HPDE6-E6E7 (cell line): ENCODE measurements at regions not wholly inside any gene's neighbourhood (a gene's known extent, or its start where the extent isn't known, plus 50 kb on each side); places are given as distances from the start of the nearest gene placed in this dataset.

Source experiments
- DNase-seq: peaks from one replicate; pipeline ENCODE4 v3.0.0; 2011; ENCODE audit warnings: missing footprints; ENCODE audit errors: extremely low spot score

DNA sequence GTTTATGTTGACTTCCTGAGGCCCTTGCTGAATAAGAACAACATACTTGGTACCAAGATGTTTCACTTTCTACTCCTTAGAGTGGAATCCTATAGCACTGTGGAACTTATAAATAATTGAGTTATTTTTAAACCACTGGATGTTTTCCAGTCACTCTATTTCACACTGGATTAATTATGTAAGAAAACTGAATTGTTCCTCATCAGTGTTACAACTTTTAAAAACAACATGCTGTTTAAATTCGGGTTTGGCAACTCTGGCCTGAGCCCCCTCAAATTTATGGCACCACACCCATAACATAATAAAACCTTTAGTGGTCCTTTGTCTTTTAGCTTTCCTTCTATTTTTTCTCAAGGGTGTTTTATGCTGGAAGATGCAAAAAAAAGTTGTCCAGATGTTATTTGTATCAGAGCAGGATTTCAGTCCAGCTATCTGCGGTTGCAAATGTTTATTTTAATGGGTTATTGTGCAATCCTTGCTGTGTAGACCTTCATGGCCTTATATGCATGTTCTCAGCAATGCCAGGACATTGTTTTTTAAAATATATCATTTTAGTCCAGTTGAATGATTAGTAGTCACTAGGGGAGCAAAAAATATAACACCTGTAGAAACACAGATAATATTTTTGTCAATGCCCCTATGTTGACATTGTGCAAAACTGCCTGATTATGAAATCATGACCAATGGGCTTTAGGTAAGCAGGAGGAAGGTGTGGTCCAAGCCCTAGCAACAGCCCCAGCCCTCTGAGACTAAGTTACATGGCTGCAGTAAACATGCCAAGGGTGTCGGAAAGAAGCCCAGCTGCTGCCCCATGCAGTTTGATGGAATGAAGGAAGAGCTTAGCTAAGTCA lies 638.0 kb upstream of the ZEB2 start:
- DNase-seq: peak; percentile 7

DNA sequence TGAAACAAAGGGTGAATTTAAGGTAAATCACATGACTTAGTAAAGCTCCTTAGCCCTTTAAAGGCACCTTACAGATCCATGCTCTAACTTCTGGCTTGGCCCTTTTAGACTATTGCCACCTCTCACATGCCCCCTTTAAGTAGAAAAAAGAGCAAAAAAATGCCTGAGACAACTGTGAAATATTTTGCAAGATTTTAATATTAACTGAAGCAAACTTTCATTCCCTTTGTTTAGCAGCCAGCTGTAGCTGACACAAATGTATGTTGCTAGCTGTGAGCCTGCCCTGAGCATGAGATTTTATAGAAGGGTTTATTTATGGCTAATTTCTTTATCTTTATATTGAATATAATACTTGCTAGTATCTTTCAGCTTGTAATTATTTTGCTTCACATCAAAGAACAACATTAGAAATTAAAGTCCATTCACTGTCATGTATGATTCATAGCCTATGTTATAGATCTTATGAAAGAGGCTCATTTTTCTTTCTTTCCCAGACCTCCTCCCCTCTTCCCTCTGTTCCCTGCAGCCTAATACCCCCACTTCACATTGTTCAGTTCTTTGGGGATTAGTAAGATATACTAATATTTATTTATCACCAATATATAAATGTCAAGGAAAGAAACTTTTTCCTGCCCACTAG lies 637.2 kb upstream of the ZEB2 start:
- DNase-seq: no peak

GRCh38 chr2:145156199-145156598 lies 636.3 kb upstream of the ZEB2 start:
- DNase-seq: no peak

DNA sequence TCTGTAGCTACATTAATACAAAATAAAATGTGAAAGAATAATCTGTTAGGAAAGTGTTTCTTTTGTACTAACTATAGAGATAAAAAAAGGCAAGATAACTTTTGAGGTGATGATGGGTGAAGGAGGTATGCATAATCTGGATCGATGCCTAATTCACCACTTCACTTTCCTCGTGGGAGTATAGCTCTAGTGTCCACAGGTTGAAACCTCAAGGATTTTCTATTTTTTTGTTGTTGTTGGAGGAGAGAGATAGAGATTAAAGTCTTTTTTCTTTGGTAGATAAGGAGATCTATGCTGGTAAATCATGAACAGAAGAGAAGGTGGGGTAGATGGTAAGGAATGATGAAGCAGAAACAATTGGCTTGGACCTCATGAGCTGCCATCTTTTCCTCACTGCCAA lies 635.3 kb upstream of the ZEB2 start:
- no peak for DNase-seq

DNA sequence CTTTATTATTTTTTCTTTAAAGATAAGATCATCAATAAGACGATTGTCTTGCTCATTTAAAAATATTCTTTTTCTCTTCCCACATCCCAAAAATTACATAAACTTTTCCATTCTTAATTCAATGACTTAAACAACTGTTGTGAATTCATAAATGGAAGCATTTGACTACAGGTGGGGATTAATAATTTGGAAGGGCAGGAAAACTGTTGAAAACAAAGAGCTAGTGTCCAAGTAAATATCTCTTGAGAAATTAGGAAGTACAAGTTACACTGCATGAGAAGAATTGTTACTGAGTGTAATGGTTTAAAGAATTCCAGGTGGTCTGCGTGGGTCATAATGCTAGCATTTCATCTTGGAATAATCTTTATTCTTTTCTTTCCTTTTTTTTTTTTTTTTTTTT lies 634.8 kb upstream of the ZEB2 start:
- no peak for DNase-seq

GRCh38 chr2:145146691-145147090 lies 626.8 kb upstream of the ZEB2 start:
- DNase-seq: no peak

DNA sequence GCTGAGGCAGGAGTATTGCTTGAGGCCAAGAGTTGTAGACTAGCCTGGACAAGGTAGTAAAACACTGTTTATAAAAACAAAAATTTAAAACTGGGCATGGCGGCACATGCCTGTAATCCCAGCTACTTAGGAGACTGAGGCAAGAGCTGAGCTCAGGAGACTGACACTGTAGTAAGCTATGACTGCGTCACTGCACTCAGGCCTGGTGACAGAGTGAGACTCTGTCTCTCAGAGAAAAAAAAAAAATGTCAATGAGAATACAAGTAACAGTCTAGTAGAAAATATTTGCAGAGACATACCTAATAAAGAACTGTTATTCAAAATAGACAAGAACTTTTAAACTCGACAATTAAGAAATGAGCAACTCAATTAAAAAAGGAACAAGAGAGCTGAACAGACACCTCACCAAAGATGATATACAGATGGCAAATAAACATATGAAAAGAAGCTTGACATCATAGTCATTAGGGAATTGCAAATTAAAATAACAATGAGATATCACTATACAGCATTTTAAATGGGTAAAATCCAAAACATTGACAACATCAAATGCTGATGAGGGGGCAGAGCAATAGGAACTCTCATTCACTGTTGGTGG lies 624.3 kb upstream of the ZEB2 start:
- DNase-seq: no peak

DNA sequence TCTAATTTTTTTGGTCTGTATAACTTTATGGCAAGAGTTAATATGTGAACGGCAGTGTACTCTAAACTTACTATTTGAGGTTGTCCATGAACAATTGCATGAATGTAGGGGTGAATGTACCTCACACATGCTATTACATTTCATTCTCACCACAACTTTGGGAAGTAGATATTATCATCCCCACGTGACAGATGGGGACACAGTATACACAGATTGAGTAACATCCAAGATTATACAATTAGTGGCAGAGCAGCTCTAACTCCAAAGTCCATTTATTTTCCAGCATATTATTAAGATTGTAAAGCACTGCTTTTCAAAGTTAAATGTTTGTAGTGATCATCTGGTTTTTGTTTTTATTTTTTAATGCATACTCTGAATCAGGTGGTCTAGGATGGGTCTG lies 622.1 kb upstream of the ZEB2 start:
- DNase-seq: no peak

- no peak for DNase-seq
These were observed 620.7 kb upstream of the ZEB2 start for GRCh38 chr2:145140658-145141057.

GRCh38 chr2:145138626-145139025 lies 618.7 kb upstream of the ZEB2 start:
- DNase-seq: no peak

- DNase-seq: no peak
These were observed 618.0 kb upstream of the ZEB2 start for GRCh38 chr2:145137901-145138300.

DNA sequence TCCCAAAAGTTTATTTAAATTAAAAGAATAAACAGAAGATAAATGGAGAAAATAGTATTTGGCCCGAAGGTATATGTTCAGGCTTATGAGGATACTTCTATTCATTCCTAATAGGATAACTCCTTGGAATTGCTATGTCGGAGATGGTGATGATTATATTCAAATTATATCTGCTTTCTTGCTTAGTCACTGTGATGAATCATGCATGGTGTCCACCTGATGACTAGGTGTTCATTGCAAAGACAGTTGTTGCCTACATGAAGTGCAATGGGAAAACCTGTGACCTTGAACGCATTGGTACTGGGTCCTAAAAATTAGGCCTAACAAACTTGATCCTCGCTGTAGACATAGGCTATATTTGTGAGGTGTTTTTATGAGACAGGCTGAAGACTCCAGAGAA lies 617.3 kb upstream of the ZEB2 start:
- no peak for DNase-seq

- DNase-seq: no peak
These were observed 616.8 kb upstream of the ZEB2 start for GRCh38 chr2:145136702-145137101.

GRCh38 chr2:145126146-145126545 lies 606.2 kb upstream of the ZEB2 start:
- no peak for DNase-seq

GRCh38 chr2:145124085-145124484 lies 604.2 kb upstream of the ZEB2 start:
- no peak for DNase-seq

- DNase-seq: no peak
These were observed 603.7 kb upstream of the ZEB2 start for GRCh38 chr2:145123606-145124005.

GRCh38 chr2:145119225-145119624 lies 599.3 kb upstream of the ZEB2 start:
- no peak for DNase-seq

GRCh38 chr2:145116834-145117725 lies 597.2 kb upstream of the ZEB2 start:
- DNase-seq: no peak

DNA sequence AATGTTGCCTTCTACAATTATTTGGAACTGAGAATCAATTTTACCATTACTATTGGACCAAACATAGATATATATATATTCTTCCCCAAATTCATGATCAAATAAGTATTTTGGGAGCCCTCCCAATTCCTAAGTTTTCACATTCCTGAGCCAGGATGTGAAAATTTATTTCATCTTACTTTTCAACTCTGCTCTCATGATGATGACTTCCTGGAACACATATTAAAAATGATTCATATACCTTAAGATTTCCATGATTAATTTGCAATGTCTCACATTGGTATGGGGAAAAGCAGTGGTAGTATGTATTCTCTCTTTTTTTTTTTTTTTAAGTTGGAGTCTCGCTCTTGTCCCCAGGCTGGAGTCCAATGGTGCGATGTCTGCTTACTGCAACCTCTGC lies 596.1 kb upstream of the ZEB2 start:
- DNase-seq: no peak

GRCh38 chr2:145114726-145115125 lies 594.8 kb upstream of the ZEB2 start:
- no peak for DNase-seq

GRCh38 chr2:145112467-145112866 lies 592.5 kb upstream of the ZEB2 start:
- DNase-seq: no peak
